22Rv1 (cell line): ENCODE measurements at regions not wholly inside any gene's neighbourhood (a gene's known extent, or its start where the extent isn't known, plus 50 kb on each side); places are given as distances from the start of the nearest gene placed in this dataset.

ENCODE experiments used
- H3K27ac ChIP-seq: fragments of 450-650 bp; 2 replicates; pipeline ENCODE4 v1.5.1; 2017
- CTCF ChIP-seq: fragments of 450-650 bp; IDR thresholded peaks from 2 replicates; pipeline ENCODE4 v1.5.1; 2017; ENCODE audit warnings: mild to moderate bottlenecking
- ZFX ChIP-seq: fragments of 450-650 bp; IDR thresholded peaks from 2 replicates; pipeline ENCODE4 v1.6.1; 2017; ENCODE audit warnings: antibody characterized with exemption, borderline replicate concordance

- TF ChIP-seq ZFX, result no peak
- no peak for TF ChIP-seq CTCF
- no peak overlapping the region for H3K27ac ChIP-seq
Measured at GRCh38 chr3:17811646-17812045, 69.2 kb upstream of the TBC1D5 start.

- peak; percentile 11; the same call in 1 of the 2 replicates for TF ChIP-seq CTCF
- no peak for TF ChIP-seq ZFX
- no peak overlapping the region for H3K27ac ChIP-seq
Measured at GRCh38 chr3:17810759-17811158, 68.3 kb upstream of the TBC1D5 start.

GRCh38 chr3:17808994-17809393 lies 66.6 kb upstream of the TBC1D5 start:
- no peak overlapping the region for H3K27ac ChIP-seq
- TF ChIP-seq CTCF (no peak), ZFX (no peak)

- TF ChIP-seq ZFX, result no peak
- TF ChIP-seq CTCF, result no peak
- no peak overlapping the region for H3K27ac ChIP-seq
Measured at GRCh38 chr3:17806876-17807275, 64.4 kb upstream of the TBC1D5 start.

- H3K27ac ChIP-seq, result no peak overlapping the region
- TF ChIP-seq ZFX (no peak), CTCF (no peak)
Measured at GRCh38 chr3:17806201-17806600, 63.8 kb upstream of the TBC1D5 start.

- TF ChIP-seq CTCF, result no peak
- TF ChIP-seq ZFX, result no peak
- no peak overlapping the region for H3K27ac ChIP-seq
Measured at GRCh38 chr3:17805461-17805940, 63.1 kb upstream of the TBC1D5 start.

GRCh38 chr3:17802950-17803349 lies 60.5 kb upstream of the TBC1D5 start:
- TF ChIP-seq ZFX, result no peak
- no peak for TF ChIP-seq CTCF
- H3K27ac ChIP-seq, result no peak overlapping the region
